NT2/D1 (cell line): ENCODE measurements at regions not wholly inside any gene's neighbourhood (a gene's known extent, or its start where the extent isn't known, plus 50 kb on each side); places are given as distances from the start of the nearest gene placed in this dataset.

ENCODE experiments used
- YY1 ChIP-seq: IDR thresholded peaks from 2 replicates; pipeline ENCODE4 v1.6.1; 2011; ENCODE audit not compliant: insufficient read length, insufficient read depth
- ZNF274 ChIP-seq: IDR thresholded peaks from 2 replicates; pipeline ENCODE4 v1.6.1; 2011; ENCODE audit warnings: mild to moderate bottlenecking, low read depth, low read length

- TF ChIP-seq ZNF274 = no peak
- TF ChIP-seq YY1 = no peak
Measured at GRCh38 chr7:68792351-68792750, 805.9 kb upstream of the AUTS2 start.
